ENCODE measurements at regions not wholly inside any gene's neighbourhood (a gene's known extent, or its start where the extent isn't known, plus 50 kb on each side); places are given as distances from the start of the nearest gene placed in this dataset.

DNA sequence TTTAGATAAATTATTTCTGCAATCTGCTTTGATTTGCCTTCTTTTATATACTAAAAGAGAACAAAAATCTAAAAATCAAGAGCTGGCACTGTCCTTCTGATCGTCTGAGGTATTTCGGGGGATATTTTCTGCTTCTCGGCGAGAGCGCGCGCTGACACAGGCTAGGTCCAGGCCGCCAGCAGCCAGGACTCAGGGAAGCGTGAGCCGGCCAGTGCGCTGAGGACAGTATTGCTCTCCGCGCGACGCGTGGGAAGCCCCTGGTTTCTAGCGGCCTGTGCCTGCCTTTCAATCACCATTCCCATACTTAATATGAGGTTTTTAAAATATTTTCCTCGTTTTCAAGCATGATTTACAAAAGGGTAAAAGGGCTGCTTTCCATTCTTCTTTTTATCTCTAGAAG lies 307.3 kb upstream of the IRX1 start:
- ChIA-PET POLR2A (ENCODE audit: low non-redundant PET) (no interaction called here), CTCF (no interaction called here)
- DNase-seq (ENCODE audit: low spot score): no peak
- H3K27ac ChIP-seq: no peak overlapping the region
- no peak for TF ChIP-seq CTCF (conservative IDR thresholded peaks at IDR 0.05; ENCODE audit: low read depth)

GRCh38 chr5:3287516-3287915 lies 308.1 kb upstream of the IRX1 start:
- POLR2A ChIA-PET (ENCODE audit: low non-redundant PET): no interaction called here

GRCh38 chr5:3285621-3286020 lies 310.0 kb upstream of the IRX1 start:
- POLR2A ChIA-PET (ENCODE audit: low non-redundant PET): no interaction called here
- DNase-seq (ENCODE audit: low spot score): no peak
- CTCF ChIA-PET: no interaction called here
- no peak for TF ChIP-seq CTCF (conservative IDR thresholded peaks at IDR 0.05; ENCODE audit: low read depth)
- H3K27ac ChIP-seq: no peak overlapping the region

More at GRCh38 chr5:3287516-3287915, 308.1 kb upstream of the IRX1 start:
- no peak for DNase-seq (ENCODE audit: low spot score)
- CTCF ChIA-PET: no interaction called here
- no peak overlapping the region for H3K27ac ChIP-seq
- no peak for TF ChIP-seq CTCF (conservative IDR thresholded peaks at IDR 0.05; ENCODE audit: low read depth)

GRCh38 chr5:3284506-3284905 lies 311.1 kb upstream of the IRX1 start:
- H3K27ac ChIP-seq: no peak overlapping the region
- ChIA-PET CTCF (interaction anchor here (0.6 kb wide), 2 partner anchors 16 to 868 kb away, joined by 3 to 8 read pairs; no protein-coding TSS in a partner anchor), POLR2A (ENCODE audit: low non-redundant PET) (no interaction called here)
- DNase-seq (ENCODE audit: low spot score): no peak
- no peak for TF ChIP-seq CTCF (conservative IDR thresholded peaks at IDR 0.05; ENCODE audit: low read depth)

GRCh38 chr5:3282841-3283240 lies 312.8 kb upstream of the IRX1 start:
- H3K27ac ChIP-seq: no peak overlapping the region
- POLR2A ChIA-PET (ENCODE audit: low non-redundant PET): no interaction called here
- CTCF ChIA-PET: no interaction called here
- no peak for TF ChIP-seq CTCF (conservative IDR thresholded peaks at IDR 0.05; ENCODE audit: low read depth)
- DNase-seq (ENCODE audit: low spot score): no peak

DNA sequence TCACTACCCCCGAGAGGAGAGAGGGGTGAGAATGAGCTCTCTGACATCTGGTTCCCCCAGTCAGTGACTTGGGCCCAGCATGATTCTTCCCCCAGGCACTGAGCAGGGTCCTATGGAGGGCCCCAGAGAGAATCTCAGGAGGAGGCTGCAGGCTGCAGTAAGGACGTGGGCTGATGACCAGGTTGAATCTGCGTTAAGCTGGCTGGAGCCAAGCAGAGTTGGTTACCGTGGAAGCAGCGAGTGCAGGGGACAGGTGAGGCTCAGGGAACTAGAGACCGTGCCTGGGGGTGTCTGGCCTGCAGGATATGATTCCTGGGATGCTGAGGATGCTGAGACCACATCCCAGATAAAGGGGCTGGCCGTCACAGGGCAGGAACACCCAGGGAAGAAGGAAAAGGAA lies 314.3 kb upstream of the IRX1 start:
- H3K27ac ChIP-seq: no peak overlapping the region
- no peak for TF ChIP-seq CTCF (conservative IDR thresholded peaks at IDR 0.05; ENCODE audit: low read depth)
- no peak for DNase-seq (ENCODE audit: low spot score)
- CTCF ChIA-PET: no interaction called here
- POLR2A ChIA-PET (ENCODE audit: low non-redundant PET): no interaction called here

DNA sequence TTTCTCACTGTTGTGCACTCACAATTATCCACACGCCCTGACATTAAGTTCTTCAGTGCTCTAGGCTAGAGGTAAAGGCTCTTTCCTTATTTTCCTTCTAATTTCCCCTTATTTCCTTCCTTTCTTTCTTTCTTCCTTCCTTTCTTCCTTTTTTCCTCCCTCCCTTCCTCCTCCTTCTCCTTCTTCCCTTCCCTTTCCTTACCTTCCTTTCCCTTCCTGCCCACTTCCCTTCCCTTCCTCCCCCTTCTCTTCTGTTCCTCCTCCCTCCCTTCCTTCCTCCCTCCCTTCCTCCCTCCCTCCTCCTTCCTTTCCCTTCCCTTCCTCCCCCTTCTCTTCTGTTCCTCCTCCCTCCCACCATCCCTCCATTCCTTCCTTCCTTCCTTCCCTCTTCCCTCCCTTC lies 317.0 kb upstream of the IRX1 start:
- no peak for TF ChIP-seq CTCF (conservative IDR thresholded peaks at IDR 0.05; ENCODE audit: low read depth)
- CTCF ChIA-PET: interaction anchor here (0.7 kb wide), 1 partner anchor 24 kb away, joined by 3 read pairs; no protein-coding TSS in a partner anchor
- POLR2A ChIA-PET (ENCODE audit: low non-redundant PET): no interaction called here
- H3K27ac ChIP-seq: no peak overlapping the region
- no peak for DNase-seq (ENCODE audit: low spot score)
